GM23338 (cell line): ENCODE measurements at regions not wholly inside any gene's neighbourhood (a gene's known extent, or its start where the extent isn't known, plus 50 kb on each side); places are given as distances from the start of the nearest gene placed in this dataset.

Experiments
- CREB1 ChIP-seq: fragments of 250-450 bp; sonication (Bioruptor Pico); IDR thresholded peaks from 2 replicates; pipeline ENCODE4 v1.5.0; 2020; ENCODE audit warnings: low read depth, mild to moderate bottlenecking, moderate library complexity
- EZH2 ChIP-seq: fragments of 200-600 bp; sonication (generic); IDR thresholded peaks from one replicate; pipeline ENCODE4 v1.8.0; 2017; ENCODE audit warnings: antibody characterized with exemption, mild to moderate bottlenecking, low read depth; ENCODE audit not compliant: unreplicated experiment
- EZH2phosphoT487 ChIP-seq: fragments of 200-600 bp; sonication (generic); IDR thresholded peaks from one replicate; pipeline ENCODE4 v1.8.1; 2018; ENCODE audit warnings: antibody characterized with exemption; ENCODE audit not compliant: unreplicated experiment
- JUNB ChIP-seq: IDR thresholded peaks from one replicate; pipeline ENCODE4 v1.6.1; 2016; ENCODE audit warnings: antibody characterized with exemption; ENCODE audit not compliant: unreplicated experiment
- NANOG ChIP-seq: IDR thresholded peaks from 2 replicates; pipeline ENCODE4 v1.6.1; 2016; ENCODE audit warnings: antibody characterized with exemption, borderline replicate concordance
- POLR2AphosphoS5 ChIP-seq: IDR thresholded peaks from 2 replicates; pipeline ENCODE4 v1.6.1; 2016; ENCODE audit warnings: antibody characterized with exemption, low read depth
- REST ChIP-seq: IDR thresholded peaks from one replicate; pipeline ENCODE4 v1.6.1; 2018; ENCODE audit warnings: antibody characterized with exemption; ENCODE audit not compliant: unreplicated experiment
- ZNF114 ChIP-seq: fragments of 250-450 bp; sonication (Bioruptor Pico); IDR thresholded peaks from 2 replicates; pipeline ENCODE4 v1.5.0; 2020; ENCODE audit warnings: mild to moderate bottlenecking, moderate library complexity
- ZNF331 ChIP-seq: fragments of 250-450 bp; sonication (Bioruptor Pico); IDR thresholded peaks from 2 replicates; pipeline ENCODE4 v1.5.0; 2020; ENCODE audit warnings: low read depth, mild to moderate bottlenecking, moderate library complexity
- ZNF462 ChIP-seq: fragments of 250-450 bp; sonication (Bioruptor Pico); IDR thresholded peaks from 2 replicates; pipeline ENCODE4 v1.5.0; 2020; ENCODE audit warnings: mild to moderate bottlenecking, moderate library complexity
- TF ChIP-seq, protein P1 (sequence below), 2 experiments: fragments of 200-600 bp in 1 of 2; sonication (generic) in 1 of 2; conservative IDR thresholded peaks; 2 replicates each; pipeline versions ENCODE4 v1.5.1 to v1.6.1; 2016 to 2017; ENCODE audit warnings: antibody characterized with exemption in 2 of 2, low read depth in 2 of 2, mild to moderate bottlenecking in 2 of 2, moderate library complexity in 1 of 2
- TF ChIP-seq, protein P2 (sequence below): IDR thresholded peaks from 2 replicates; pipeline ENCODE4 v1.6.1; 2016; ENCODE audit warnings: antibody characterized with exemption

GRCh38 chr3:110343376-110343775 lies 728.2 kb upstream of the NECTIN3 start:
- TF ChIP-seq, protein P1, sequence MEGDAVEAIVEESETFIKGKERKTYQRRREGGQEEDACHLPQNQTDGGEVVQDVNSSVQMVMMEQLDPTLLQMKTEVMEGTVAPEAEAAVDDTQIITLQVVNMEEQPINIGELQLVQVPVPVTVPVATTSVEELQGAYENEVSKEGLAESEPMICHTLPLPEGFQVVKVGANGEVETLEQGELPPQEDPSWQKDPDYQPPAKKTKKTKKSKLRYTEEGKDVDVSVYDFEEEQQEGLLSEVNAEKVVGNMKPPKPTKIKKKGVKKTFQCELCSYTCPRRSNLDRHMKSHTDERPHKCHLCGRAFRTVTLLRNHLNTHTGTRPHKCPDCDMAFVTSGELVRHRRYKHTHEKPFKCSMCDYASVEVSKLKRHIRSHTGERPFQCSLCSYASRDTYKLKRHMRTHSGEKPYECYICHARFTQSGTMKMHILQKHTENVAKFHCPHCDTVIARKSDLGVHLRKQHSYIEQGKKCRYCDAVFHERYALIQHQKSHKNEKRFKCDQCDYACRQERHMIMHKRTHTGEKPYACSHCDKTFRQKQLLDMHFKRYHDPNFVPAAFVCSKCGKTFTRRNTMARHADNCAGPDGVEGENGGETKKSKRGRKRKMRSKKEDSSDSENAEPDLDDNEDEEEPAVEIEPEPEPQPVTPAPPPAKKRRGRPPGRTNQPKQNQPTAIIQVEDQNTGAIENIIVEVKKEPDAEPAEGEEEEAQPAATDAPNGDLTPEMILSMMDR (conservative IDR thresholded peaks at IDR 0.05; ENCODE audit: low read depth in 2 of 2), result no peak
- TF ChIP-seq NANOG (no peak), POLR2AphosphoS5 (no peak), EZH2 (no peak), EZH2phosphoT487 (no peak), ZNF114 (CRISPR knock-in tag) (no peak), CREB1 (no peak), JUNB (no peak), REST (no peak), ZNF462 (CRISPR knock-in tag) (no peak), ZNF331 (CRISPR knock-in tag) (no peak)
- TF ChIP-seq, protein P2, sequence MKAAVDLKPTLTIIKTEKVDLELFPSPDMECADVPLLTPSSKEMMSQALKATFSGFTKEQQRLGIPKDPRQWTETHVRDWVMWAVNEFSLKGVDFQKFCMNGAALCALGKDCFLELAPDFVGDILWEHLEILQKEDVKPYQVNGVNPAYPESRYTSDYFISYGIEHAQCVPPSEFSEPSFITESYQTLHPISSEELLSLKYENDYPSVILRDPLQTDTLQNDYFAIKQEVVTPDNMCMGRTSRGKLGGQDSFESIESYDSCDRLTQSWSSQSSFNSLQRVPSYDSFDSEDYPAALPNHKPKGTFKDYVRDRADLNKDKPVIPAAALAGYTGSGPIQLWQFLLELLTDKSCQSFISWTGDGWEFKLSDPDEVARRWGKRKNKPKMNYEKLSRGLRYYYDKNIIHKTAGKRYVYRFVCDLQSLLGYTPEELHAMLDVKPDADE, result no peak
